HL-60 (cell line): ENCODE measurements at regions not wholly inside any gene's neighbourhood (a gene's known extent, or its start where the extent isn't known, plus 50 kb on each side); places are given as distances from the start of the nearest gene placed in this dataset.

Experiments
- DNase-seq, 2 experiments: peaks; one replicate each; pipeline ENCODE4 v3.0.0-alpha.2; 2010 to 2020; ENCODE audit warnings: low read depth in 1 of 2, low spot score in 1 of 2
- H3K27ac ChIP-seq: fragments of 250-450 bp; sonication (Bioruptor Pico); replicated peaks from 2 replicates; pipeline ENCODE4 v1.5.1; 2020; ENCODE audit warnings: mild to moderate bottlenecking, moderate library complexity
- H3K27me3 ChIP-seq: fragments of 250-450 bp; sonication (Bioruptor Pico); 2 replicates; pipeline ENCODE4 v1.5.1; 2021; ENCODE audit warnings: mild to moderate bottlenecking, moderate library complexity; ENCODE audit not compliant: insufficient read depth, poor library complexity, severe bottlenecking
- H3K4me3 ChIP-seq: replicated peaks from 2 replicates; pipeline ENCODE4 v1.5.1; 2011; ENCODE audit warnings: mild to moderate bottlenecking, control low read depth, low read length; ENCODE audit not compliant: insufficient read depth
- CTCF ChIP-seq: IDR thresholded peaks from one replicate; pipeline ENCODE4 v1.5.1; 2011; ENCODE audit warnings: low read length, control low read depth, inconsistent platforms; ENCODE audit not compliant: insufficient read depth
- GABPA ChIP-seq: IDR thresholded peaks from 2 replicates; pipeline ENCODE4 v1.6.1; 2012; ENCODE audit warnings: low read depth
- POLR2AphosphoS5 ChIP-seq: IDR thresholded peaks from 2 replicates; pipeline ENCODE4 v1.6.1; 2012; ENCODE audit warnings: low read depth
- REST ChIP-seq: IDR thresholded peaks from 2 replicates; pipeline ENCODE4 v1.6.1; 2012; ENCODE audit warnings: low read depth; ENCODE audit not compliant: insufficient replicate concordance
- SPI1 ChIP-seq: IDR thresholded peaks from 2 replicates; pipeline ENCODE4 v1.6.1; 2012; ENCODE audit warnings: low read depth, mild to moderate bottlenecking, borderline replicate concordance

DNA sequence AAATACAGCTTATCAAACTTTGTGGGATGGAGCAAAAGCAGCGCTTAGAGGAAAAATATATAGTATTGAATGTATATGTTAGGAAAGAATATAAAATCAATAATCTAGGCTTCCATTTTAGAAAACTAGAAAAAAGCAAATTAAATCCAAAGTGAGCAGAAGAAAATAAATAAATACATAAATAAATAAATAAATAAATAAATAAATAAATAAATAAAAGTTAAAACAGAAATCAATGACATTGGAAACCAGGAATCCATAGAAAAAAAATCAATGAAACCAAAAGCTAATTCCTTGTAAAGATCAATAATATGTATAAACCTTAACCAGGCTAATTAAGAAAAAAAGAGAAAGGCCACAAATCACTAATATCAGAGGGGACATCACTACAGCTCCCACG lies 141.8 kb upstream of the C1QTNF7 start:
- no peak for DNase-seq
- TF ChIP-seq SPI1 = no peak
- TF ChIP-seq CTCF = no peak
- no peak for TF ChIP-seq REST
- no peak for TF ChIP-seq POLR2AphosphoS5
- no peak for TF ChIP-seq GABPA
- Histone ChIP-seq H3K27me3 (no peaks in the 10 kb centered on the region), H3K4me3 (no peak overlapping the region), H3K27ac (no peak overlapping the region)

GRCh38 chr4:15291122-15291521 lies 136.7 kb upstream of the C1QTNF7 start:
- H3K27ac ChIP-seq = no peak overlapping the region
- no peak for DNase-seq
- TF ChIP-seq POLR2AphosphoS5 (no peak), REST (no peak), GABPA (no peak), SPI1 (no peak), CTCF (no peak)

DNA sequence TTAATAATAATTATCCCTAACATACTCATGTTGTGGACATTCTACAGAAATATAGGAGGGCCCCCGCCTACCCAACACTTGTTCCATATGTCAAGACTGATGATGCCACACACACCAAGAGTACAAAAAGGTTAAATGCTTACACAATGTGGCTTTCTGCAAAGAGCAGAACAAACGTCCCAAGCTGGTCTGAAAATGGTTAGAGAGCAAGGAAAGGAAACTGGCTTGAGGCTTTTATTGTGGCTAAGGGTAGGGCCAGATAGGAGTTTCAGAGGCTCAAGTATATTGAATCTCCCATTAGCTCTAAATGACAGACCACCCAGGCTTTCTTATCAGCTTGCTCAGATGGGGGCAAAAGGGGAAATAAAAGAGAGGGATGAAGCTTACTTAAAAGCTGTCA lies 134.1 kb upstream of the C1QTNF7 start:
- no peak for TF ChIP-seq REST
- no peak for TF ChIP-seq CTCF
- no peak for TF ChIP-seq GABPA
- no peak for TF ChIP-seq SPI1
- no peak for TF ChIP-seq POLR2AphosphoS5
- DNase-seq = no peak
- H3K27me3 ChIP-seq = no peaks in the 10 kb centered on the region
- no peak overlapping the region for H3K4me3 ChIP-seq
- no peak overlapping the region for H3K27ac ChIP-seq

More at GRCh38 chr4:15291122-15291521, 136.7 kb upstream of the C1QTNF7 start:
- H3K4me3 ChIP-seq = no peak overlapping the region
- H3K27me3 ChIP-seq = no peaks in the 10 kb centered on the region
